PC-3 (cell line): ENCODE measurements at regions not wholly inside any gene's neighbourhood (a gene's known extent, or its start where the extent isn't known, plus 50 kb on each side); places are given as distances from the start of the nearest gene placed in this dataset.

Source experiments
- CTCF ChIP-seq: fragments of 300-600 bp; sonication (generic); conservative IDR thresholded peaks from 2 replicates; pipeline ENCODE4 v1.5.1; 2017; ENCODE audit warnings: antibody characterized with exemption, low read depth, mild to moderate bottlenecking, low read length
- EZH2 ChIP-seq: fragments of 300-600 bp; sonication (generic); IDR thresholded peaks from one replicate; pipeline ENCODE4 v1.6.1; 2017; ENCODE audit warnings: antibody characterized with exemption, mild to moderate bottlenecking, low read length; ENCODE audit not compliant: unreplicated experiment

GRCh38 chr9:78971540-78971939 is 600.2 kb upstream of the TLE4 start:
- TF ChIP-seq CTCF (no peak), EZH2 (no peak)
